HG02588 (cell line): ENCODE measurements at regions not wholly inside any gene's neighbourhood (a gene's known extent, or its start where the extent isn't known, plus 50 kb on each side); places are given as distances from the start of the nearest gene placed in this dataset.
"Not testable (repeated sequence)": the region's sequence is repeated elsewhere in the genome, so short reads cannot be mapped to it uniquely, and the experiment has no call there.

Source experiments
- ATAC-seq: cut with Tn5 transposase; IDR thresholded peaks from one replicate; pipeline ENCODE4 v1.9.1; 2021; ENCODE audit warnings: mild to moderate bottlenecking, moderate library complexity; ENCODE audit not compliant: unreplicated experiment

GRCh38 chr1:100627936-100628335 lies 90.0 kb downstream of the GPR88 start:
- no peak for ATAC-seq

- ATAC-seq = no peak
These were observed 90.7 kb downstream of the GPR88 start for GRCh38 chr1:100628631-100629081.

- no peak for ATAC-seq
These were observed 90.2 kb upstream of the VCAM1 start for GRCh38 chr1:100629391-100629790.

- no peak for ATAC-seq
These were observed 88.5 kb upstream of the VCAM1 start for GRCh38 chr1:100631015-100631551.

GRCh38 chr1:100642826-100643225 lies 76.7 kb upstream of the VCAM1 start:
- no peak for ATAC-seq

GRCh38 chr1:100643471-100644196 lies 75.9 kb upstream of the VCAM1 start:
- no peak for ATAC-seq

GRCh38 chr1:100646001-100646400 lies 73.5 kb upstream of the VCAM1 start:
- ATAC-seq = no peak

- ATAC-seq = no peak
These were observed 70.4 kb upstream of the VCAM1 start for GRCh38 chr1:100649146-100649545.

GRCh38 chr1:100657876-100658715 lies 61.4 kb upstream of the VCAM1 start:
- ATAC-seq = no peak

GRCh38 chr1:100658716-100659026 lies 60.9 kb upstream of the VCAM1 start:
- ATAC-seq = no peak

GRCh38 chr1:100661176-100661575 lies 58.4 kb upstream of the VCAM1 start:
- ATAC-seq = no peak

GRCh38 chr1:100668494-100668893 lies 51.0 kb upstream of the VCAM1 start:
- ATAC-seq = not testable (repeated sequence)
